Retinal pigment epithelial cell (primary cell): ENCODE measurements at regions not wholly inside any gene's neighbourhood (a gene's known extent, or its start where the extent isn't known, plus 50 kb on each side); places are given as distances from the start of the nearest gene placed in this dataset.

Experiments used
- DNase-seq: peaks from one replicate; pipeline ENCODE4 v3.0.0-alpha.2; 2010; ENCODE audit warnings: low read depth
- H3K4me3 ChIP-seq: 2 replicates; pipeline ENCODE4 v1.5.1; 2011; ENCODE audit warnings: mild to moderate bottlenecking, low read length, control low read depth, moderate library complexity
- CTCF ChIP-seq: conservative IDR thresholded peaks from 2 replicates; pipeline ENCODE4 v1.5.1; 2011; ENCODE audit warnings: low read depth, low read length, control low read depth, inconsistent platforms

- no peak for TF ChIP-seq CTCF
These were observed 164.7 kb upstream of the UMPS start for GRCh38 chr3:124565551-124565950.

GRCh38 chr3:124566701-124567100 is 163.6 kb upstream of the UMPS start:
- no peak for TF ChIP-seq CTCF
- H3K4me3 ChIP-seq = no peak overlapping the region
- no peak for DNase-seq

More at GRCh38 chr3:124565551-124565950, 164.7 kb upstream of the UMPS start:
- DNase-seq = no peak
- no peak overlapping the region for H3K4me3 ChIP-seq

- TF ChIP-seq CTCF = no peak
- no peak overlapping the region for H3K4me3 ChIP-seq
- DNase-seq = no peak
These were observed 163.1 kb upstream of the UMPS start for GRCh38 chr3:124567179-124567578.

- TF ChIP-seq CTCF = no peak
These were observed 160.5 kb upstream of the UMPS start for GRCh38 chr3:124569761-124570160.

GRCh38 chr3:124570232-124570631 is 160.0 kb upstream of the UMPS start:
- no peak for DNase-seq

More at GRCh38 chr3:124569761-124570160, 160.5 kb upstream of the UMPS start:
- H3K4me3 ChIP-seq = no peak overlapping the region
- DNase-seq = no peak

GRCh38 chr3:124572851-124573405 is 157.3 kb upstream of the UMPS start:
- DNase-seq = no peak
- no peak overlapping the region for H3K4me3 ChIP-seq
- TF ChIP-seq CTCF = no peak

More at GRCh38 chr3:124570232-124570631, 160.0 kb upstream of the UMPS start:
- TF ChIP-seq CTCF = no peak
- no peak overlapping the region for H3K4me3 ChIP-seq

GRCh38 chr3:124574012-124574411 is 156.2 kb upstream of the UMPS start:
- no peak overlapping the region for H3K4me3 ChIP-seq

More at GRCh38 chr3:124574012-124574411, 156.2 kb upstream of the UMPS start:
- no peak for DNase-seq
- no peak for TF ChIP-seq CTCF
